ENCODE measurements at regions not wholly inside any gene's neighbourhood (a gene's known extent, or its start where the extent isn't known, plus 50 kb on each side); places are given as distances from the start of the nearest gene placed in this dataset.

DNA sequence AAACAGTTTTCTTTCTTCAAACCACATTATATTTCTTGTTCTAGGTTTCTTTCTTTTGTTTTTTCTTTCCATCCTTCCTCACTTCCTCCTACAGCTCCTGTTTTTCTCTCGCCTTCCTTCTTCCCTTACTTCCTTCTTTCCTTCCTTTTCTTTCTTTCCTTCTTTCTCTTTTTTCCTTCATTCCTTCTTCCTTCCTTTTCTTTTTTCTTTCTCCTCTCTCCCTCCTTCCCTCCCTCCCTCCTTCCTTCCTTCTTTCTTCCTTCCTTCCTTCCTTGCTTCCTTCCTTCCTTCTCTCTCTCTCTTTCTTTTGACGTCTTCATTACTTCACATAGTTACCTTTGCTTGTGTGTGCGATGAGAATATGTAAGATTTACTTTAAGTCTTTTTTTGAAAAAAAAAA, 470.0 kb upstream of the FSIP2 start:
- TF ChIP-seq, protein P1, sequence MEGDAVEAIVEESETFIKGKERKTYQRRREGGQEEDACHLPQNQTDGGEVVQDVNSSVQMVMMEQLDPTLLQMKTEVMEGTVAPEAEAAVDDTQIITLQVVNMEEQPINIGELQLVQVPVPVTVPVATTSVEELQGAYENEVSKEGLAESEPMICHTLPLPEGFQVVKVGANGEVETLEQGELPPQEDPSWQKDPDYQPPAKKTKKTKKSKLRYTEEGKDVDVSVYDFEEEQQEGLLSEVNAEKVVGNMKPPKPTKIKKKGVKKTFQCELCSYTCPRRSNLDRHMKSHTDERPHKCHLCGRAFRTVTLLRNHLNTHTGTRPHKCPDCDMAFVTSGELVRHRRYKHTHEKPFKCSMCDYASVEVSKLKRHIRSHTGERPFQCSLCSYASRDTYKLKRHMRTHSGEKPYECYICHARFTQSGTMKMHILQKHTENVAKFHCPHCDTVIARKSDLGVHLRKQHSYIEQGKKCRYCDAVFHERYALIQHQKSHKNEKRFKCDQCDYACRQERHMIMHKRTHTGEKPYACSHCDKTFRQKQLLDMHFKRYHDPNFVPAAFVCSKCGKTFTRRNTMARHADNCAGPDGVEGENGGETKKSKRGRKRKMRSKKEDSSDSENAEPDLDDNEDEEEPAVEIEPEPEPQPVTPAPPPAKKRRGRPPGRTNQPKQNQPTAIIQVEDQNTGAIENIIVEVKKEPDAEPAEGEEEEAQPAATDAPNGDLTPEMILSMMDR (IDR thresholded peaks at IDR 0.05 in 2 of 3, conservative IDR thresholded peaks at IDR 0.05 in 1 of 3; ENCODE audit: borderline replicate concordance in 1 of 3, insufficient read depth in 1 of 3, low read depth in 2 of 3, low read length in 2 of 3), result no peak
- TF ChIP-seq, protein P2, sequence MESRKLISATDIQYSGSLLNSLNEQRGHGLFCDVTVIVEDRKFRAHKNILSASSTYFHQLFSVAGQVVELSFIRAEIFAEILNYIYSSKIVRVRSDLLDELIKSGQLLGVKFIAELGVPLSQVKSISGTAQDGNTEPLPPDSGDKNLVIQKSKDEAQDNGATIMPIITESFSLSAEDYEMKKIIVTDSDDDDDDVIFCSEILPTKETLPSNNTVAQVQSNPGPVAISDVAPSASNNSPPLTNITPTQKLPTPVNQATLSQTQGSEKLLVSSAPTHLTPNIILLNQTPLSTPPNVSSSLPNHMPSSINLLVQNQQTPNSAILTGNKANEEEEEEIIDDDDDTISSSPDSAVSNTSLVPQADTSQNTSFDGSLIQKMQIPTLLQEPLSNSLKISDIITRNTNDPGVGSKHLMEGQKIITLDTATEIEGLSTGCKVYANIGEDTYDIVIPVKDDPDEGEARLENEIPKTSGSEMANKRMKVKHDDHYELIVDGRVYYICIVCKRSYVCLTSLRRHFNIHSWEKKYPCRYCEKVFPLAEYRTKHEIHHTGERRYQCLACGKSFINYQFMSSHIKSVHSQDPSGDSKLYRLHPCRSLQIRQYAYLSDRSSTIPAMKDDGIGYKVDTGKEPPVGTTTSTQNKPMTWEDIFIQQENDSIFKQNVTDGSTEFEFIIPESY (IDR thresholded peaks at IDR 0.05; ENCODE audit: extremely low read depth, insufficient replicate concordance, low read length), result no peak
- TF ChIP-seq POLR2A (IDR thresholded peaks at IDR 0.05; ENCODE audit: borderline replicate concordance, extremely low read depth, insufficient read depth, insufficient read length), result no peak
- TF ChIP-seq, protein P3, sequence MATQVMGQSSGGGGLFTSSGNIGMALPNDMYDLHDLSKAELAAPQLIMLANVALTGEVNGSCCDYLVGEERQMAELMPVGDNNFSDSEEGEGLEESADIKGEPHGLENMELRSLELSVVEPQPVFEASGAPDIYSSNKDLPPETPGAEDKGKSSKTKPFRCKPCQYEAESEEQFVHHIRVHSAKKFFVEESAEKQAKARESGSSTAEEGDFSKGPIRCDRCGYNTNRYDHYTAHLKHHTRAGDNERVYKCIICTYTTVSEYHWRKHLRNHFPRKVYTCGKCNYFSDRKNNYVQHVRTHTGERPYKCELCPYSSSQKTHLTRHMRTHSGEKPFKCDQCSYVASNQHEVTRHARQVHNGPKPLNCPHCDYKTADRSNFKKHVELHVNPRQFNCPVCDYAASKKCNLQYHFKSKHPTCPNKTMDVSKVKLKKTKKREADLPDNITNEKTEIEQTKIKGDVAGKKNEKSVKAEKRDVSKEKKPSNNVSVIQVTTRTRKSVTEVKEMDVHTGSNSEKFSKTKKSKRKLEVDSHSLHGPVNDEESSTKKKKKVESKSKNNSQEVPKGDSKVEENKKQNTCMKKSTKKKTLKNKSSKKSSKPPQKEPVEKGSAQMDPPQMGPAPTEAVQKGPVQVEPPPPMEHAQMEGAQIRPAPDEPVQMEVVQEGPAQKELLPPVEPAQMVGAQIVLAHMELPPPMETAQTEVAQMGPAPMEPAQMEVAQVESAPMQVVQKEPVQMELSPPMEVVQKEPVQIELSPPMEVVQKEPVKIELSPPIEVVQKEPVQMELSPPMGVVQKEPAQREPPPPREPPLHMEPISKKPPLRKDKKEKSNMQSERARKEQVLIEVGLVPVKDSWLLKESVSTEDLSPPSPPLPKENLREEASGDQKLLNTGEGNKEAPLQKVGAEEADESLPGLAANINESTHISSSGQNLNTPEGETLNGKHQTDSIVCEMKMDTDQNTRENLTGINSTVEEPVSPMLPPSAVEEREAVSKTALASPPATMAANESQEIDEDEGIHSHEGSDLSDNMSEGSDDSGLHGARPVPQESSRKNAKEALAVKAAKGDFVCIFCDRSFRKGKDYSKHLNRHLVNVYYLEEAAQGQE (IDR thresholded peaks at IDR 0.05; ENCODE audit: low read depth), result no peak
- no peak for TF ChIP-seq EZH2phosphoT487 (IDR thresholded peaks at IDR 0.05; ENCODE audit: borderline replicate concordance)
- TF ChIP-seq, protein P4, sequence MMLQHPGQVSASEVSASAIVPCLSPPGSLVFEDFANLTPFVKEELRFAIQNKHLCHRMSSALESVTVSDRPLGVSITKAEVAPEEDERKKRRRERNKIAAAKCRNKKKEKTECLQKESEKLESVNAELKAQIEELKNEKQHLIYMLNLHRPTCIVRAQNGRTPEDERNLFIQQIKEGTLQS (IDR thresholded peaks at IDR 0.05), result no peak
- TF ChIP-seq, protein P5, sequence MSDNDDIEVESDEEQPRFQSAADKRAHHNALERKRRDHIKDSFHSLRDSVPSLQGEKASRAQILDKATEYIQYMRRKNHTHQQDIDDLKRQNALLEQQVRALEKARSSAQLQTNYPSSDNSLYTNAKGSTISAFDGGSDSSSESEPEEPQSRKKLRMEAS (IDR thresholded peaks at IDR 0.05), result no peak
- no peak for TF ChIP-seq TCF7L2 (IDR thresholded peaks at IDR 0.05; ENCODE audit: borderline replicate concordance, extremely low read depth, insufficient read depth, insufficient read length)
- no peak for TF ChIP-seq CEBPB (IDR thresholded peaks at IDR 0.05; ENCODE audit: low read depth)
- TF ChIP-seq POLR2AphosphoS5 (IDR thresholded peaks at IDR 0.05; ENCODE audit: low read depth, low read length), result no peak
- TF ChIP-seq SIN3A (IDR thresholded peaks at IDR 0.05; ENCODE audit: low read depth), result no peak
- TF ChIP-seq ZNF274 (IDR thresholded peaks at IDR 0.05; ENCODE audit: low read depth, low read length), result no peak
- no peak for TF ChIP-seq YY1 (IDR thresholded peaks at IDR 0.05; ENCODE audit: extremely low read depth, insufficient replicate concordance, low read depth, low read length)
- TF ChIP-seq EZH2 (IDR thresholded peaks at IDR 0.05), result no peak

Data from HCT116 (cell line).